ENCODE measurements at regions not wholly inside any gene's neighbourhood (a gene's known extent, or its start where the extent isn't known, plus 50 kb on each side); places are given as distances from the start of the nearest gene placed in this dataset.
"Not testable (repeated sequence)": the region's sequence is repeated elsewhere in the genome, so short reads cannot be mapped to it uniquely, and the experiment has no call there.

GRCh38 chr4:1589098-1589497, 95.0 kb downstream of the FAM53A start:
- no peak for DNase-seq

GRCh38 chr4:1588306-1588705, 95.8 kb downstream of the FAM53A start:
- DNase-seq: no peak

GRCh38 chr4:1584498-1584897, 99.6 kb downstream of the FAM53A start:
- DNase-seq: no peak

GRCh38 chr4:1583859-1584258, 100.3 kb downstream of the FAM53A start:
- no peak for DNase-seq

GRCh38 chr4:1583051-1583785, 100.9 kb downstream of the FAM53A start:
- no peak for DNase-seq

GRCh38 chr4:1582227-1582626, 101.9 kb downstream of the FAM53A start:
- DNase-seq: no peak

GRCh38 chr4:1581164-1581894, 102.8 kb downstream of the FAM53A start:
- peak; percentile 87 for DNase-seq

- not testable (repeated sequence) for DNase-seq
Observed at GRCh38 chr4:1580692-1581012, 103.5 kb downstream of the FAM53A start.

GRCh38 chr4:1579901-1580691, 104.0 kb downstream of the FAM53A start:
- peak; percentile 87 for DNase-seq

- DNase-seq: peak; percentile 76
Observed at GRCh38 chr4:1579001-1579900, 104.9 kb downstream of the FAM53A start.

GRCh38 chr4:1578251-1578773, 105.8 kb downstream of the FAM53A start:
- DNase-seq: no peak

- no peak for DNase-seq
Observed at GRCh38 chr4:1577822-1578217, 106.3 kb downstream of the FAM53A start.

GRCh38 chr4:1576961-1577821, 106.9 kb downstream of the FAM53A start:
- no peak for DNase-seq

- DNase-seq: no peak
Observed at GRCh38 chr4:1576304-1576960, 107.7 kb downstream of the FAM53A start.

- no peak for DNase-seq
Observed at GRCh38 chr4:1575418-1576303, 108.5 kb downstream of the FAM53A start.

GRCh38 chr4:1574601-1575417, 109.3 kb downstream of the FAM53A start:
- DNase-seq: no peak

GRCh38 chr4:1573830-1574459, 110.2 kb downstream of the FAM53A start:
- DNase-seq: no peak

- no peak for DNase-seq
Observed at GRCh38 chr4:1572964-1573720, 111.0 kb downstream of the FAM53A start.

Measured in activated naive CD4-positive, alpha-beta T cell treated with anti-CD3 and anti-CD28 coated beads, Interleukin-2, amount 50 U/mL, for 16 hours (primary cell).